Activated T-cell treated with anti-CD3 and anti-CD28 coated beads for 1 hour (primary cell): ENCODE measurements at regions not wholly inside any gene's neighbourhood (a gene's known extent, or its start where the extent isn't known, plus 50 kb on each side); places are given as distances from the start of the nearest gene placed in this dataset.
A peak's percentile ranks its signal among the peaks of the same experiment; 100 is the strongest.

Source experiments
- DNase-seq: peaks from one replicate; pipeline ENCODE4 v3.0.0-alpha.2; 2020; ENCODE audit warnings: low read depth

GRCh38 chr13:107252021-107252420 lies 684.1 kb upstream of the ARGLU1 start:
- no peak for DNase-seq

DNA sequence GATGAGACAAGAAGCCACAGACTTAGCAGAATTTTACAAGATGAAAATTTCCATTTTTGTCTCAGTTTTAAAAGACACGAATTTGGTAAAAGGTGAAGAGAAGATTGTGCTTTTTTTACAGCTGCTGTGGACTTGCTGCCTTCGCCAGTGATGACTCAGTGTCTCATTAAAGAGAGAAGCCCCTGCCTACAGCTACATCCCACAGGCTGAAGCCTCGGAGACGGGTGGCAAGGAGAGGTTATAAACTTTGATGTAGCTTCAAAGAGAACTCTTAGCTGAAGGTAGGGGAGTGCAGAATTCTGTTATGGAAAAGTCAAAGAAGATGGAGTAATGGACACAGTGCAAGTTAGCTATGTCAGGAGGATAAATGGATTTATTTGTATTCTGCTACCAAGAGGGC lies 683.4 kb upstream of the ARGLU1 start:
- DNase-seq: no peak

DNA sequence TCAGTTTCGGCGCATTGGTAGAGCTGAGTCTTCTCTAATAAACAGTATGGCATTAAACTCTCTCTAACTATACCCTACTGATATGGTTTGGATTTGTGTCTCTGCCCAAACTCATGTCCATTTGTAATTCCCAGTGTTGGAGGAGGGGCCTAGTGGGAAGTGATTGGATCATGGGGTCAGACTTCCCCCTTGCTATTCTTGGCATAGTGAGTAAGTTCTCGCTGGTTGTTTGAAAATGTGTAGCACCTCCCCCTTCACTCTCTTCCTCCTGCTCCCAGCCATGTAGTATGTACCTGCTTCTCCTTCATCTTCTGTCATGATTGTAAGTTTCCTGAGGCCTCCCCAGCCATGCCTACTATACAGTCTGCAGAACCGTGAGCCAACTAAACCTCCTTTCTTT lies 682.7 kb upstream of the ARGLU1 start:
- no peak for DNase-seq

DNA sequence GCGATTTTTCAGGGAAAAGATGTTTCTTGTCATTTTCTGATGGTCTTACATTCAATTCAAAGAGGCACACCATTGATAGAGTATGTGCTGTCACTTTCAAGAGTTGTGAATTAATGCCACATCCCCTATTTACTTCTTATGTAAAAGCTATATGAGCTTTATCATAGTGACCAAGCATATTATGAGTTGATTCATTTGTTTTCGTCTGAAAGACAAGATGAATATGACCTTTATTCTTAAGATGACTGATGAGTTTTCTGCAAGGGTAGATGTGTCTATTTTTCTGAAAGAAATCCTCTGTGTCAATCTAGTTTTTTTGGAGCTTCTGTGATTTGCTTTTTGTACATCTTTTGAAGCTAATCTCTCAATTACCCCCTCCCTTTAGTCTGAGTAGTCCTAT lies 676.3 kb upstream of the ARGLU1 start:
- DNase-seq: no peak

GRCh38 chr13:107242138-107242537 lies 674.2 kb upstream of the ARGLU1 start:
- DNase-seq: no peak

DNA sequence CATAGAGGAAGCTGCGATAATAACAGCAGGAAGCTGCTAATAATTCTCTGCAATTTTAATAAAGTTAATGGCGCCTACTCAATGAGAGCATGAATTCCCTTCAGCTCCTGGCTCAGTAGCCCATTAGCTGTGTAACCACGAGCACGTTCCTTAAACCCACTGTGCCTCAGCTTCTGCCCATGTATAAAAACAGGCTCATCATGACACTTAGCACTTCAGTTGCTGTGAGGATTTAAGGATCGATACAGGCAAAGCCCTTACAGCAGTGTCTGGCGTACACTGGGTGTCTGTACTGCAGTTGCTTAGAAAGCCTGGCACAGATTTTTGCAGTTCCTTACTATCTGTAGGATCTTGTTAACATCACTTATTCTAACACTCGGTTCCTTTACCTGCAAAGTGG lies 673.4 kb upstream of the ARGLU1 start:
- no peak for DNase-seq

DNA sequence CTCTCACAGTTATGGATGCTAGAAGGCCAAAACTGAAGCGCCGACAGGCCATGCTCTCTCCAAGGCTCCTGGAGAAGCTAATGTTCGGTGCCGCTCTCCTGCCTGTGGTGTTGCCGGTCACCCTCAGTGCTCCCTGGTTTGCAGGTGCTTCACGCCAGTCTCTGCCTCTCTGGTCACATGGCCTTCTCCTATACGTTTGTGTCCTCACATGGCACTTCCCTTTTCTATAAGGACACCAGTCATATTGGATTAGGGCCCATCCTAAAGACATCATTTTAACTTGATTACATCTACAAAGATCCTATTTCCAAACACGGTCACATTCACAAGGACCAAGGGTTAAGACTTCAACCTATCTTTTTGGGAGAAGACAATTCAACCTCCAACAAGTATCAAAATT lies 671.3 kb upstream of the ARGLU1 start:
- no peak for DNase-seq

GRCh38 chr13:107238262-107238981 lies 670.5 kb upstream of the ARGLU1 start:
- no peak for DNase-seq

DNA sequence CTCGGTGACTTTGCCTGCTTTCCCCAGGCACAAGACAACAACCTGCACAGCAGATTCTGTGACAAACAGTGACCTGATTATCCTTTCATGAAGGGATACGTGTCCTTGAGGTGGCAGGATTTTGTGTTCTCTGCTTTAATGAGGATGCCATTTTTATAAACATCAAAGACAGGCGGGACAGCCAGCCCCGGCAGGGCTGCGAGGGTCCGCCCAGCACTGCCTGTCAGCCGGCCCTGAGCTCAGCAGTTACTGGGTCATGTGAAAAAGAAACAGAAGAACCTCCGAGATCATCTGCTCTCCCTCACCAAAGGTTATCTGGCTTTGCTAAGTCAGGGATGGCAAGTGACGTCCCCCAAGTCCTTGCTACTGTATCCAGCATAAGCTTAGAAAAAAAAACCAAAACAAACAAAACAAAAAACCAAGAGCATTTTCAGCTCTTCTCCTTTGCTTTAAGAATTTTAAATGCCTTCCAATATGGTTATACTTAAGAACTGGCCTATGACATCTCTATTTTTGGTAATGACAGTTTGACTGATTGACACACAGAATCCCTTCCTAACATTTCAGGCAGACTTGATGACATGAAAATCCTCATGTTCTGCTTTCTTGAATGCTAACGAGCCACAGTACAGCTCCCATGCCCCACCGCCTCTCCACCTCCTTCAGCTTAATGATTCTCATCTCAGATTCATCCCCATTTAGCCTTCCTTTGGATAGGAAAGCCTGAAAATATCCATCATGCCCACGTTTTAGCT lies 666.6 kb upstream of the ARGLU1 start:
- no peak for DNase-seq

DNA sequence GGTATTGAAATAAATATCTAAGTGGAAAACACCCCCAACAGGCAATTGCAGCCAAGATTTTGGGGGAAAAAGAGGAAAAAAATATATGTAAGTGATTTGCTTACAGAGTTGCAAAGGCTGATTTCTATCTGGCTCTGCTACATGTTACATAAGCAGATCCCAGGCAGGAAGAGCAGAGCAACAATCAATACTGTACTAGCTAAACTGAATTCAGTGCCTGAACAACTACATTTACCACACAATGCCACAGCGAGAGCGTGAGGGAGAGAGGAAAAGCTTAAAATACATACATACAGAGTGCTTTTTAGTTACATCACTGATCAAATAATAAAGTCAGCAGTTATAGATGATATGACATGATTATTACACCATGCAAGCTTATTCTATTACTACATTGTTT lies 665.6 kb upstream of the ARGLU1 start:
- no peak for DNase-seq

DNA sequence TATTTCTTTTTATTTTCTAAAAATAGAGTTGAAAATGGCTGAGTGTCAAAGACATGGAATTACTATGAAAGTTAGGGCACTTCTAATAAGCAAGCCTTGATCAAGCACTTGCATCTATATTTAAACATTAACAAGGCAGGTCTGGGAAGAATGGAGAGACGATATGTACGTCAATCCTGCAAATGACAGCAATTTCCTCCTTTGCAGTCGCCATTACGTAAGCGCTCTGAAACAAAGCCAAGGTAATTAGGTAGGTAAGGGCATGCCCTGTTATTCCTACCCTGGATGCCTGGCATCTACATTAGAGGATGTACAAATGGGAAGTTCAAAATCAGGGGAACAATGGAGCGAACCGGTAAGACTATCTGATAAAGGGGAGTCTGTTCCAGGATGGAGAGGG lies 664.0 kb upstream of the ARGLU1 start:
- DNase-seq: no peak

DNA sequence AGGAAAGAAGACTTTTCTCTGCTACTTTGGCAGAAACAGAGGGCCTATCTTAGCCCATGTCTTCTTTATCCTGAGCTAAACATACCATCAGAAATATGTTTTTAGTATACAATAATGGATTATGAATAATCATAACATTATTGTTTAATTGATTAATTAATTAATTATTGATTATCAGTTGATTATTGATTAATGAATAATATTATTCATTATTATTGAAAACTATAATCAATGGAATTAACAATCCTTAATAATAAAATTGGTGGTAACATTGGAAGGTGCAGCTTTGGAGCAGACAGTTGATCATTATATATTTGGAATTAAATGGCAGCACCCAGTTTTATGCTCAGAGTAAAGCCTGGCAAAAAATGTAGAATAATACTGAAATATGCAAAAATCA lies 655.9 kb upstream of the ARGLU1 start:
- DNase-seq: no peak

DNA sequence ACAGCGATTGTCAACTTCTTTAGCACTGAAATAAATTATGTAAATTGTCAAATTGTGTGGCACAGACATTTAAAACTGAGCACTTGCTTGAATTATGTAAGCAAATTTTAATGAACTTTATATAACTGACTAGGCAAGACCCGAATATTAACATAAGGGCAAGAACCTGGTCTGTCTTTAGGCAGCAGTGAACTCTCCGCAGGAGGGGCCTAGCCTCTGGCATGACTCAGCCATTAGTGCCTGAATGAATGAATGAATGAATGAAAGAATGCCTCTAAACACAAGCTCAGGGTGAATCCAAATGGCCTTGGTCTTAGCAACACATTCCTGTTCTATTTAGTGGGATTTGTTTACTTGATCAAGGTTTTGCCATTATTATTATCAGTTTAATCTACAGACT lies 654.7 kb upstream of the ARGLU1 start:
- no peak for DNase-seq

DNA sequence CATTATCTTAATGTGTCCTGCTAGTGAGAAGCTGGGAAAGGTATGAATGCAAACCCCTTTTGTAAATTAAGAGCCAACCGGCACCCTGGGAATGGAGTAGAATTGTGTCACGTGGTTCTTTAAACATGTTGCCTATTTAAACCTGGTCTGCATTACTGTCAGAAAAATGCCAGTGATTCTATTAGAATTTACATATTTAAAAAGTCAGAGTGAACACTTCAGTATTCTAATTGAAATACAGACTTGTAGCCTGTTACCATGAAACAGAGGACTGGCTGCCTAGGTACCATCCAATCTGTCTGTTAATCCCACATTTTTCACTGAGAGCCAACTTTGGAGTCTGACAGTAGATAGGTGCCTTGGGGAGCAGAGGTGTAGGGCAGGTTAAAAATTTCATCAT lies 652.3 kb upstream of the ARGLU1 start:
- DNase-seq: no peak

GRCh38 chr13:107217251-107217650 lies 649.3 kb upstream of the ARGLU1 start:
- DNase-seq: no peak

DNA sequence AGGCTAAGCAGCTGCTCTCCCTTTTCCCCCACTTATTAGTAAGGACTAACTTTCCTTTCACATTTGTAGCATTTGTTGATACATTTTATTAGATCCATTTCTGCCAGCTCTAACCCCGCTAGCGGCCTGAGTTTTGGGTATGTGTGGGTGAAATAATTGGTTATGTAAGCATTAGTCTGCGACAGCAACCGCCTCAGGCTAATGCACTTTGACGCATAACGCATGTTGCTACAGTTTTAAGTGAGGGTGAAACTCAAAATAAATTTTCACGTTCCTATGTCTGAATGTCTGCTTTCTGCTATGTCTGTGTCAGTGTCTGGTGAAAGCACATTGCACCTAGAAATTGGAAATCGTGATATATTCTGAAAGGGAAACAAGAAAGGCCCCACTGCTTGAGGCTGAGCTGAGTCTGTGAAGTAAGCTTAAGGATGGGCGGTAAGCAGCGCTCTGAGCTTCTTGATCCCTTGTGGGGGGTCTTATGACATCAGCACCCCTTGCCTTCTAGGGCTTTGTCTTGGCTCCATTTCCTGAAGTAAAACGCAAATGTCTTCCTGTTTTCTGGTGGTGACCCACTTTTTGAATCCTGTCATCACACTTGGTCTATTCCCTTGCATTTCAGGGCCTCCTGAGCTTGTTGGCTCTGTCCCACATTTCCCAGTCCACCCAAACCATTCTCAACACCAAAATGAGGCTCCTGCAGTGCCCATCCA lies 648.3 kb upstream of the ARGLU1 start:
- DNase-seq: no peak

DNA sequence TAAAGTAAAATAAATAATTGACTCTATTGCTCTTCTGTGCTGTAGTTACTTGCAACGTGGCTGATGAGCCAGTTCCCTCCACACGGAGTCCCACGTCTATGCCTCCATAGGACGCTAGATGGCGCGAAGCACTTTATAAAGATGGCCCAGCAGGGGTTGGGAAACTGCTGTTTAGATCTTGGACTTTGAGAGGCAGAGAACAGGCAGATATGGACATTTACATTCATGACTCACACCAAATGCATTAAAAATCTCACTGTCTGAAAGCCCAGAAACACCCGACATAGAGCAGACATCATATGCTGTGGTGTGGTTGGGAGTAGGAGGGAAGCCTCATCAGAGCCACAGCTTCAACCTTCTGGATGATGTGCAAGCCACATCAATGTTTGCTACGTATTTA lies 643.1 kb upstream of the ARGLU1 start:
- DNase-seq: peak; percentile 14

DNA sequence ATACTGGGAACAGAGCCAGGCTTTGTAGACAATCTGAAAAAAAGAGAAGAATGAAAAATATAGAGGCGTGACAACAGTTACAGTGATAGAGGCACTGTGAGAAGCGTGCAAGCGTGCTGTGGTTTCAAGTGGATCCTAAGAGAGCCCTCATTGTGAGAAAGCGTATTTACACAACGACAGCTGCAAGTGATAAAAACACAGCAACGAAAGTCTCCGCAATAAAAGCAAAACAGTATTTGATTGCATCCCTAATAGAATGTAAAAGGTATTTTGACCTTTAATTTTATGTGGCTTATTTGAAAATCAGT lies 642.7 kb upstream of the ARGLU1 start:
- no peak for DNase-seq

DNA sequence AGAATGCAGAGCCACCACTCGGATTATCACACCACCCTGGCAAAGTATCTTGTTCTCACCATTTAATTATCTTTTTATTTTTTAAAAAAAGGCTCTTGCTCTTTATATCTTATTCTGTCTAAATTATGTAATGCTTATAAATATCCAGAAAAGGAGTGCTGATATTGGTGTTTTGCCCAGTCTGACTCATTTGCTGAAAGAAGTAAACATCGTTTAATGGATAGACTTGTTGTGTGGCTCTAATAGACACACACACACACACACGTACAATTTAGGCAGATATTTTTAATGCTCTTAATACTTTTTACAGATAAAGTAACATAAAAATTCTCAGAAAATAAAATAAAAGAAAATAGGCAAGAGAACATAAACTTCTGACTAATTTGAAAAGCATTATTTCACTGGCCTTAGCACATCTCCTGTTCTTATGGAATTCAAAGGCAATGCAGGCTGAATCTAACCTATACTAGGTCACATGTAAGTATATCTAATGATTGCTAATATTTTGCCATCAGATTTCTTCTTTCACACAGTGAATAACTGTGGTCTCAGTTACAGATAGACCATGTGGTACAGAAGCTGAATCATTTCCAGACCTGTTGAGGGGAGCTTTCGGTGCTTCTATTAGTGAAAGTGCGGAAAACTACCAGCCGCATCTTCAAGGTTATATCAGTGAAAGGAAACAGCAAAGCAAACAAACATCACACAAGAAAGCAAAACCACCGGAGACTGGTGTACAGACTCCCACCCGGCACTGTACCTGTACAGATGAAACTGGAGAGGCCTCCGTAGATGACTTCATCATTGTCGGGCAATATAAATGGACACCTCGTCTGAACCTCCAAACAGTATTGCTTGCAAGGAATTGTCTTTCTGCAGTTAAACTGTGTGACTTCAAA lies 642.1 kb upstream of the ARGLU1 start:
- DNase-seq: no peak

- DNase-seq: no peak
Measured at GRCh38 chr13:107208889-107209288, 641.0 kb upstream of the ARGLU1 start.

DNA sequence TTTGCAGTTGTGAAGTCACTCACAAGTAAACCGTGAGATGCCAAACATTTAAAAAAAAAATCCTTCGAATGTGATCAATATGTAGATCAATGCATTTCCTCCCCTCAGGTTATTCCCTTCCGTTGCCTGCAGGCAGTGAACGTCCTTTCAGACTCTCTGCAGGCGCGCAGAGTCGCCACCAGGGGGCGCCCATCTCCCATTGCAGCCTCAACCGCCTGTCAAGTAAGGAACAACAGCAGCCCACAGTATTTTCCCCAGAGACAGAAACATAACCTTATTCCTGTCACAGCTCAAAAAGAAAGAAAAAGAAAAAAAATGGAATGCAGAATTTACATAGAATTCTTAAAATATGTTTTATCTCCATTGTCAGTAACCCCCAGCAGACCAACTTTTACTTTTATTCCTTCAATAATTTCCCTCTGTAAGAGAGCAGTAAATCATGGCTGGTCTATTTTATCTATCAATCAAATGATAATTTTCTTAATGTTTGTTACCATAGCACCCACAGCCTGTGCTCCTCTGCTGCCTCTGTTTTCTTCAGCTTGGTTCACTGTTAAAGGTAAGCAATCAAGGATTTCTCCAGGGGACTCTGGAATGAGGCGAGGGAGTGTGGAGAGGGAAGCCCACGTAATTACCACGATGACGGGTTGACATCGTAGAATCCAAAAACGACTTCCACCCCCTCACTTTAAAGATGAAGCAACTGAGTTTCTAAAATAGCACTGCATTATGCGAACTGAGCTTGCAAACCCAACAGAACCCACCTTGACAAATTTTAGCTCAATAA lies 637.6 kb upstream of the ARGLU1 start:
- DNase-seq: peak; percentile 35
